PC-9 (cell line): ENCODE measurements at regions not wholly inside any gene's neighbourhood (a gene's known extent, or its start where the extent isn't known, plus 50 kb on each side); places are given as distances from the start of the nearest gene placed in this dataset.

Experiments used
- BruUV-seq: library from RNA; stranded (reverse); fragments of 400-500 nt; replicated peaks from 2 replicates; lab custom pipeline; 2021; lab: Mats Ljungman, UMichigan
- CTCF ChIA-PET: fragments of 300-600 bp; sonication (Branson Sonifier 250); formaldehyde crosslinking; loops from one replicate; lab custom pipeline; 2022; ENCODE audit warnings: antibody characterized with exemption; lab: Charles Lee
- POLR2A ChIA-PET: fragments of 300-600 bp; sonication (Branson Sonifier 250); formaldehyde crosslinking; loops from one replicate; lab custom pipeline; 2022; ENCODE audit warnings: antibody characterized with exemption; ENCODE audit not compliant: unreplicated experiment; lab: Charles Lee
- DNase-seq, 2 experiments: peaks; one replicate each; pipeline versions ENCODE4 v3.0.0 to v3.0.0-alpha.2; 2015 to 2022; ENCODE audit warnings: mixed read lengths in 1 of 2
- H2AFZ ChIP-seq: fragments of 200-600 bp; sonication (generic); 2 replicates; pipeline ENCODE4 v1.8.1; 2017; ENCODE audit warnings: antibody characterized with exemption
- H3F3A ChIP-seq: fragments of 200-600 bp; sonication (generic); 2 replicates; pipeline ENCODE4 v1.8.1; 2017; ENCODE audit warnings: antibody characterized with exemption, mild to moderate bottlenecking, low read depth; ENCODE audit not compliant: insufficient read depth
- H3K27ac ChIP-seq: fragments of 200-600 bp; sonication (generic); 2 replicates; pipeline ENCODE4 v1.6.1; 2016; ENCODE audit warnings: mixed run types
- H3K27me3 ChIP-seq: fragments of 200-600 bp; sonication (generic); 2 replicates; pipeline ENCODE4 v1.6.1; 2016; ENCODE audit warnings: low read depth, mixed run types; ENCODE audit not compliant: insufficient read depth
- H3K36me3 ChIP-seq: fragments of 200-600 bp; sonication (generic); 2 replicates; pipeline ENCODE4 v1.6.1; 2016; ENCODE audit warnings: low read depth, mixed run types
- H3K4me1 ChIP-seq: fragments of 200-600 bp; sonication (generic); replicated peaks from 2 replicates; pipeline ENCODE4 v1.6.1; 2016; ENCODE audit warnings: mixed run types; ENCODE audit not compliant: insufficient read depth
- H3K4me2 ChIP-seq: fragments of 200-600 bp; sonication (generic); 2 replicates; pipeline ENCODE4 v1.6.1; 2017; ENCODE audit warnings: mixed run types
- H3K4me3 ChIP-seq: fragments of 200-600 bp; sonication (generic); 2 replicates; pipeline ENCODE4 v1.6.1; 2016; ENCODE audit warnings: mixed run types
- H3K79me2 ChIP-seq: fragments of 200-600 bp; sonication (generic); 2 replicates; pipeline ENCODE4 v1.6.1; 2017; ENCODE audit warnings: low read depth, mixed run types
- H3K9me2 ChIP-seq: fragments of 200-600 bp; sonication (generic); 2 replicates; pipeline ENCODE4 v1.8.1; 2017; ENCODE audit warnings: mild to moderate bottlenecking; ENCODE audit not compliant: insufficient read depth
- H3K9me3 ChIP-seq: fragments of 200-600 bp; sonication (generic); 2 replicates; pipeline ENCODE4 v1.8.1; 2016; ENCODE audit warnings: low read depth; ENCODE audit not compliant: insufficient read depth
- H4K20me1 ChIP-seq: fragments of 200-600 bp; sonication (generic); 2 replicates; pipeline ENCODE4 v1.8.1; 2017; ENCODE audit not compliant: insufficient read depth
- EZH2 ChIP-seq: fragments of 200-600 bp; sonication (generic); IDR thresholded peaks from 2 replicates; pipeline ENCODE4 v1.8.0; 2017; ENCODE audit warnings: antibody characterized with exemption, low read depth
- intact Hi-C: fragments of 100-400 bp; cut with micrococcal nuclease; formaldehyde crosslinking; loops from one replicate; pipeline ENCODE4 v1.10.0; 2022; ENCODE audit not compliant: unreplicated experiment
- TF ChIP-seq, protein P1 (sequence below): fragments of 200-600 bp; sonication (generic); conservative IDR thresholded peaks from 2 replicates; pipeline ENCODE4 v1.6.1; 2017; ENCODE audit warnings: mixed run types, antibody characterized with exemption, mild to moderate bottlenecking, moderate library complexity

DNA sequence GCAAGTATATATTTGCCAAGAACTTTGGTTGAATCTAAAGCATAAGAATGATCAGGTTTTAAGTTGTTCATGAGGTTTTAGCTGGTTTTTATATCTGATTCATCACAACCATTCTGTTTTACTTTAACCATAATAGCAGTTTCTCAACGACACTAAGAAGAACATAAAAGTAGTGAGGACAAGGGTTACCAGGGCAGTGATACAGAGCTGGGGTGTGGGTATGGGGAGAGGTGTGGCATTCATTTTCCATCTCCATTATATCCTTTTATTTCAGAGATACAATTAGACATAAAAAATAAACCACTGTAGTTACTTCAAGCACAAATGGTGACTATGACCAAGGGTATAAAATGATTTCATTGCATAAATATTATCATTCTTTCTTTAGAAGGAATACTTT, 149.8 kb upstream of the STEAP4 start:
- Histone ChIP-seq H2AFZ (no peak overlapping the region), H3K9me3 (no peaks in the 10 kb centered on the region; the same call in 1 of the 2 replicates), H3K79me2 (no peaks in the 10 kb centered on the region), H3K27me3 (no peaks in the 10 kb centered on the region), H3K4me1 (peaks cover 13% of the 10 kb centered on the region), H3K9me2 (no peaks in the 10 kb centered on the region), H3K4me2 (no peak overlapping the region), H3K36me3 (no peaks in the 10 kb centered on the region), H4K20me1 (no peaks in the 10 kb centered on the region), H3K4me3 (no peak overlapping the region), H3F3A (peaks cover 5% of the 10 kb centered on the region; the same call in 1 of the 2 replicates), H3K27ac (no peak overlapping the region)
- no peak for DNase-seq
- ChIA-PET CTCF (no interaction called here), POLR2A (no interaction called here)
- no peak for TF ChIP-seq EZH2
- BruUV-seq = no TSS peak
- intact Hi-C loops = loop anchor here (5.0 kb wide), 1 partner anchor 149 kb away; the partner anchor contains the start of gene STEAP4

DNA sequence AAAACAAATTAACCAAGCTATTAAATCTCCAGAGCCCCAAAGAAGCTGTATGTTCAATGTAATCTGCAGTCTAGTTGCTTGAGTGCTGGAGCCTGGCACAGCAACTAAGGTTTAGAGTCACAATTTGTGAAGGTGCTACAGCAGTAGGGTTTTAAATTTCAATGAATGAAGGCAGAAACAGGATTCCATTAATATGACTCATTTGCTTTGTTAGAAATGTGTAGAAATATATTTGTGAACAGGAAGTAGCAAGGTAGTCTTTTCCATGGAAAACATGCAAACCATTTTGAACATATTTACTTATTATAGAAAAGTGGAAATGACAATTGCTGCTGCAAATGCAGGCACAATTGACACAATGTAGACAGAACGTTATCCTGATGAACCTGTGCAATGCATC, 149.0 kb upstream of the STEAP4 start:
- no peaks in the 10 kb centered on the region for H3K36me3 ChIP-seq
- H3K4me3 ChIP-seq = no peak overlapping the region
- no peaks in the 10 kb centered on the region for H3K79me2 ChIP-seq
- peaks cover 13% of the 10 kb centered on the region for H3K4me1 ChIP-seq
- H3K9me3 ChIP-seq = no peaks in the 10 kb centered on the region; the same call in 1 of the 2 replicates
- peak overlapping the region; percentile 54 for H3K27ac ChIP-seq
- TF ChIP-seq EZH2 = no peak
- TF ChIP-seq, protein P1, sequence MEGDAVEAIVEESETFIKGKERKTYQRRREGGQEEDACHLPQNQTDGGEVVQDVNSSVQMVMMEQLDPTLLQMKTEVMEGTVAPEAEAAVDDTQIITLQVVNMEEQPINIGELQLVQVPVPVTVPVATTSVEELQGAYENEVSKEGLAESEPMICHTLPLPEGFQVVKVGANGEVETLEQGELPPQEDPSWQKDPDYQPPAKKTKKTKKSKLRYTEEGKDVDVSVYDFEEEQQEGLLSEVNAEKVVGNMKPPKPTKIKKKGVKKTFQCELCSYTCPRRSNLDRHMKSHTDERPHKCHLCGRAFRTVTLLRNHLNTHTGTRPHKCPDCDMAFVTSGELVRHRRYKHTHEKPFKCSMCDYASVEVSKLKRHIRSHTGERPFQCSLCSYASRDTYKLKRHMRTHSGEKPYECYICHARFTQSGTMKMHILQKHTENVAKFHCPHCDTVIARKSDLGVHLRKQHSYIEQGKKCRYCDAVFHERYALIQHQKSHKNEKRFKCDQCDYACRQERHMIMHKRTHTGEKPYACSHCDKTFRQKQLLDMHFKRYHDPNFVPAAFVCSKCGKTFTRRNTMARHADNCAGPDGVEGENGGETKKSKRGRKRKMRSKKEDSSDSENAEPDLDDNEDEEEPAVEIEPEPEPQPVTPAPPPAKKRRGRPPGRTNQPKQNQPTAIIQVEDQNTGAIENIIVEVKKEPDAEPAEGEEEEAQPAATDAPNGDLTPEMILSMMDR = no peak
- H3K9me2 ChIP-seq = no peaks in the 10 kb centered on the region
- H3K4me2 ChIP-seq = peak overlapping the region; percentile 32; the same call in 1 of the 2 replicates
- H3F3A ChIP-seq = peaks cover 5% of the 10 kb centered on the region; the same call in 1 of the 2 replicates
- BruUV-seq = no TSS peak
- no peaks in the 10 kb centered on the region for H4K20me1 ChIP-seq
- H3K27me3 ChIP-seq = no peaks in the 10 kb centered on the region
- ChIA-PET CTCF (no interaction called here), POLR2A (interaction anchor here (0.6 kb wide), 3 partner anchors 23 to 1626 kb away, joined by 3 to 6 read pairs (median 3); no protein-coding TSS in a partner anchor)
- H2AFZ ChIP-seq = no peak overlapping the region
- intact Hi-C loops = loop anchor here (1.0 to 5.0 kb wide), 2 partner anchors 148 to 164 kb away; partner anchors contain the start of gene STEAP4
- peak; percentile 15 to 66 for DNase-seq

DNA sequence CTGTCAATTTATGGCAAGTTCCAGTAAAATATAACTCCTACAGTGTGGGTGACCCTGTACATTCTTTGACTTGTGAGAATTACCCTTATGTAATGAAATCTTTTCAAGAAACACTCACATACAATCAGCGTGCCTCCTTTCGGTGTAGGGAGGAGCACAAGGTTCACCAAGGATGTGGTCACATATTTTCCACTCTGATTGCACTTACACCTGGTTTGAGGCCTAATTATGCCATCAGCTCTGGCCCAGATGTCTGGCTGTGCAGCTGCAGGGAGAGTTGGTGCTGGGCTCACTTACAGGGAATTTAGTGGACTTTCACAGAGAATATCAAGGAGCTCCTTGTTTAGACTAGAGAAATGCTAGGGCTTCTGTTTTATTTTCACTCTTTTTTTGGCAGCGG, 146.0 kb upstream of the STEAP4 start:
- Histone ChIP-seq H3K9me3 (no peaks in the 10 kb centered on the region; the same call in 1 of the 2 replicates), H3K4me2 (no peak overlapping the region), H3K9me2 (no peaks in the 10 kb centered on the region), H3F3A (peaks cover 5% of the 10 kb centered on the region; the same call in 1 of the 2 replicates), H3K79me2 (no peaks in the 10 kb centered on the region), H4K20me1 (no peaks in the 10 kb centered on the region), H2AFZ (no peak overlapping the region), H3K4me1 (peaks cover 13% of the 10 kb centered on the region), H3K4me3 (no peak overlapping the region), H3K27ac (no peak overlapping the region), H3K27me3 (no peaks in the 10 kb centered on the region), H3K36me3 (no peaks in the 10 kb centered on the region)
- TF ChIP-seq, protein P1 = no peak
- no peak for TF ChIP-seq EZH2
- intact Hi-C loops = no loop called here
- ChIA-PET POLR2A (no interaction called here), CTCF (no interaction called here)
- BruUV-seq = no TSS peak
- DNase-seq = no peak

DNA sequence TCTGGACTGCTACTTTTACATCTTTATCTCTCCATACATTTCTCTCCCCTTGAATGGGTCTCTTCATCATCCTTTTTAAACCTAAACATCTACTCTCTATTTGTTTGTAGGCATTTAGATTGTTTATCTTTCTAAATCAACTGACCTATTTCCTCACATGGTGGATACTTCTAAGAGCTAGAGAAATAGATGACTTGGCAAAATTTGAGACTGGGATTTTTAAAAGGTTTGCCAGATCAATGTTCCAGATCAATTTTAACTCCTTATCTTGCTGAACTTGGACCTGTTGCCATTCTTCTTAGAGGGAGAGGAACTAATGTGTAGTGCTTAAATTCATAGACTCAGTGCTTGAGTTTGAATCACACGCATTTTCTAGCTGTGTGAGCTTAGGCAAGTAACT, 144.2 kb upstream of the STEAP4 start:
- POLR2A ChIA-PET = no interaction called here
- CTCF ChIA-PET = interaction anchor here (0.7 kb wide), 1 partner anchor 1034 kb away, joined by 3 read pairs; no protein-coding TSS in a partner anchor

More for the DNA sequence above, 144.2 kb upstream of the STEAP4 start:
- Histone ChIP-seq H3K27me3 (no peaks in the 10 kb centered on the region), H2AFZ (no peak overlapping the region), H3K9me2 (no peaks in the 10 kb centered on the region), H3K9me3 (no peaks in the 10 kb centered on the region), H3F3A (peaks cover 5% of the 10 kb centered on the region; the same call in 1 of the 2 replicates), H3K4me3 (no peak overlapping the region), H3K36me3 (no peaks in the 10 kb centered on the region), H3K27ac (no peak overlapping the region), H3K79me2 (no peaks in the 10 kb centered on the region), H4K20me1 (no peaks in the 10 kb centered on the region), H3K4me1 (peaks cover 9% of the 10 kb centered on the region), H3K4me2 (no peak overlapping the region)
- intact Hi-C loops = no loop called here
- no peak for DNase-seq
- no TSS peak for BruUV-seq
- no peak for TF ChIP-seq EZH2
- TF ChIP-seq, protein P1 = no peak
